ENCODE measurements at regions not wholly inside any gene's neighbourhood (a gene's known extent, or its start where the extent isn't known, plus 50 kb on each side); places are given as distances from the start of the nearest gene placed in this dataset.

DNA sequence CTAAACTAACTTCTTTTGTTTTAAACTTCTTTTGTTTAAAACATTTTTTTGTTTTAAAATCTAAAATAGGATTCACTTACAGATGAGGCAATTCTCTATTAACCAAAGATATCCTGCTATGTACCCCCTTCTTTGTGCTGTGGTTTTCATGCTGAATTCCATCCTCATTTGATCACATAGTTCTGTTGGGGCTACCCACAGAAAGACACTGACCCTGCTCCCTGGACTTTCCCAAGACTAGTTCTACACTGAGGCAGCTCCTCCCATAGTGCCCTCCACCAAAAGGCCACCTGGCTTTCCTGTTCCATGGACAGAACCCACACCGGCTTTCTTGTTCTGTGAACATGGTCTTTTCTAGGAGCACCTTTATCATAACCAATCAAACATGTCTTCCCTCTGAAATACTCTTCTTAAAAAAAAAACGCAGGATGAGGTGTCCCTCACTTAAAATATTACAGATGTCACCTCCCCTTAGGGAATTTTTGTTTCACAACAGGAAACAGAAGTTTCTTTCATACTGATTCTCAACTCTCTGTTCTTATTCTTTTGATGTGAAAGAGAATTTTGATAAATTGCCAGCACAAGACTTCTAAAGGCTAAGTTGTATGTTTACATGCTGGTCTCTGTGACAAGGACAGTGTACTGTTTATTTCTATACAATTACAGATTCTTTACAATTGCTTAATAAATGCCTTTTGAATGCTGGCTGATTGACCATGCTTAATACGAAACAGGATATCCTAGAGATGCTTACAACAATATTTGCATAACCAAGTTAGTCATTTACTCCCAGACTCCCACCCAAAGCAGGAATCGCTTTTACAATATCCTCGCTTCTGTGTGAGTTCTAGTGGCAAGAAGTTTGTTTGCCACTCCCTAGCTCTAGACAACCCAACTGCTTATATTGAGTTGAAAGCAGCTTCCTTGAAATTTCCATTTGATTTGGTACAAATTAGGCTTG lies 300.4 kb downstream of the DTWD2 start:
- no peak for DNase-seq (ENCODE audit: low spot score)

DNA sequence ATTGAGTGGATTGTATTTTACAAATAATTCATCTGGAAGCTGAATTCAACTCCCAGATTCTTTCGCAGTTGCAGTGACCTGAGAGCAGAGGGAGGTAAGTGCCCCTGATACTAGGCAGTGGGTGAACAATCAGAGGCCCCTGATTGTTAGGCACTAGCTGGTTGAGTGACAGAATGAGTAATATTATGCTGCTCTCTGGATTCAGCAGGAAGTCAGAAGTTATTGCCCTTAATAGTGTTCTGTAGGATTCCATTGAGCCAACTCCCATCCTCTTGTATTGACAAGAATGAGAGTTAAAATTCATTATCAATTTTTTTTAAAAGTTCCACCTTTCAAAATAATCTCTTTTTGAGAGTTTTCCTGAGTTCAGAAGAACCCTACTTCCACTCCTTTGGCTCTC lies 301.2 kb downstream of the DTWD2 start:
- DNase-seq (ENCODE audit: low spot score), result no peak

GRCh38 chr5:118681655-118682054 lies 306.7 kb downstream of the DTWD2 start:
- no peak for DNase-seq (ENCODE audit: low spot score)

DNA sequence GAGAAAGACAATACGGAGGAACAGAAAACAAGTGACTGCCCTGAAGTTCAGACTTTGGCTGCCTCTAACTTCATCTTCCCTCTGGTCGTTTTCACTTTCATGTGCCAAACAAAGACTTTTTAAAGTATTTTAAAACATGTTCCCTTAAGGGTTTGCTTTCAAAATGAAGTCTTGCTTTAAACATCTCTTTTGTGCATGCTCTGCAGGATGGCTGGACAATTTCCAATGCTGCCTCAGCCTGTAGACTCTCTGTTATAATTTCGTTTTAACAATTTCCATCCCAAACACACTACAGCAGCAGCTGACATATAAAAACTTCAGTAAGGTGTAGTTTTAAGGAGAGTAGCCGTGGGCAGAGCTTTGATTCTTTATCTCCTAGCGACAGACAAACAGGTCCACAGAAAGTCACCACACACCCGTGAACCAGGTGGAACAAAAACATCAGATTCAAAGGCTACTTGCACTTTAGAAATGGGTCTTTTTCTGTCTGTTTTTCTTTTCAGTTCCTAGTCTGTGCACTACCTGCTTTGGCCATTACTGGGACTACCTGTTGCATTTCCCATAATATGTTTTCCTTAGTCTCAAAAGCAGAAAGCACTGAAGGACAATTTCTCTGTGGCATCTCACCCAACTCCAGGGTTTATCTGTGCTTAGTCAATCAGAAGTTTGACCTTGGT lies 308.9 kb downstream of the DTWD2 start:
- no peak for DNase-seq (ENCODE audit: low spot score)

- no peak for DNase-seq (ENCODE audit: low spot score)
Measured at GRCh38 chr5:118678746-118679145, 309.6 kb downstream of the DTWD2 start.

DNA sequence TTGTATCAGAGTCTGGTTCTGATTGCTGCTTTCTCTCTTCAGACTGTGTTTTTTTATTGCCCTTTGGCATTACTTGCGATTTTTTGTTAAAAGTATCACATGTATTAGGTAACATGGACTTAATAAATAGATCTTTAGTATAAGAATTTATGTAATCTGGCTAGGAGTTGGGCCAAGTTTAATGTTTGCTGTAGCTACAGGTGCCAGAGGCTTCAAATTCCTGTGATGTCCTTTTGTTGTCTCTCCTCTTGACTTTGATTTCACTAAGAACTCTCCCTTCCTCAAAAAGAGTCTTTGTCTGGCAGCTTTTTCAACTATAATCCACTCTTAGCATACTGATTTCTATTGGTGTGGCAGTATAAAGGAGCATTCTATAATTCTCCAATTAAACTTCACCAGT lies 313.1 kb downstream of the DTWD2 start:
- no peak for DNase-seq (ENCODE audit: low spot score)

- DNase-seq (ENCODE audit: low spot score), result no peak
Measured at GRCh38 chr5:118657576-118657975, 330.8 kb downstream of the DTWD2 start.

- DNase-seq (ENCODE audit: low spot score), result no peak
Measured at GRCh38 chr5:118653872-118654271, 334.5 kb downstream of the DTWD2 start.

DNA sequence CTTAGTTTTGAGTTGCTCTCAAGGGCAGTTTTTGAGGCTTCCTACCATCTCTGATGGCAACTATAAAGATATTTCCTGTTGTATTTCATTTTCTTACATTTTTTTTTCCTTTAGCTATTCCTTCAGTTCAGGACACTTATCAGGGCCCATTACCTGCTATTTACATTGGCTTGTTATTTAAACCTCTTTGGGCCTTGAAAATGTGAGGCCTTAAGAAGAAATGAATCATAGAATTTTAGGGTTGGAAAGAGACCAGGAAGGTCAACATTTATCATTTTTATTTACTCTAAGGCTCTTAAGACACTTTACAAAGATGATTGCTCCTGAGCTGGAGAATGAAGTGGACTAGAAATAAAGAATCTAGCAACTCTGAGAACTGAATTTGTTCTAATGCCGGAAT lies 335.2 kb downstream of the DTWD2 start:
- no peak for DNase-seq (ENCODE audit: low spot score)

DNA sequence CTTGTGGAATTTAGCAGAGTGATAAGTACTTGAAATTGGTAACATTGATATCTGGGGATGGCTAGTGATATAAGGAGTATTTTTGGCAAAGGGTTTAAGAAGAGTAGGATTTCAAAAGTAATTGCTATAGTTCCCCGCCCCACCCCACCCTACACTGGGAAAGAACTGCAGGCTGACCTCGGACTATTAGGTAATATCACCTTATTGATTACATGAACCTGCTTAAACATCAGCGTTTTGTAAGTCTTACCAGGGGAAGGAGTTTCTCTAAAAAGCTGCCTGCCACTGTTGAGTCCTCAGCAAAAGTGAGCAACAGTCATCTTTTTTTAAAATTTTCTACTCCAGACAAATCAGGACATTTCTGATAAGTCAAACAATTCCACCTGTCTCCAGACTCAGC lies 337.3 kb downstream of the DTWD2 start:
- no peak for DNase-seq (ENCODE audit: low spot score)

GRCh38 chr5:118647587-118647986 lies 340.8 kb downstream of the DTWD2 start:
- DNase-seq (ENCODE audit: low spot score), result no peak

DNA sequence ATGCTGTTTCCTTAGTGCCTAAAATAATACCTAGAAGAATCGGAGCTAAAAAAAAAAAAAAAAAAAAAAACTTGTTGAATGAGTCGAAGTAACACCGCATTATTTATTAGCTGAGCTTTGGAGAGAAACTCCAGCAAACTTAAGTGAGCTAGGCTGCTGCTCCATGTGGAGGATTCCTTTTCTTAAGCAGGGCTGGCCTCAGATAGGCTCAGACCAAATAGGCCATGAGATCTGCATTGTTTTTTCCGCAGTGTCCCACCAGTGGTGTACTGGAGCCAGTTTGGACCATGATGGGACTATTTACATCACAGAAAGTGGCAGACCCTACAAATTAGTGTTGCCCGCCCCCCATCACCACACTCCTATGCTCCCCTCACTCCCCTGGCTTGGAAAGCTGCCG lies 341.4 kb downstream of the DTWD2 start:
- no peak for DNase-seq (ENCODE audit: low spot score)

DNA sequence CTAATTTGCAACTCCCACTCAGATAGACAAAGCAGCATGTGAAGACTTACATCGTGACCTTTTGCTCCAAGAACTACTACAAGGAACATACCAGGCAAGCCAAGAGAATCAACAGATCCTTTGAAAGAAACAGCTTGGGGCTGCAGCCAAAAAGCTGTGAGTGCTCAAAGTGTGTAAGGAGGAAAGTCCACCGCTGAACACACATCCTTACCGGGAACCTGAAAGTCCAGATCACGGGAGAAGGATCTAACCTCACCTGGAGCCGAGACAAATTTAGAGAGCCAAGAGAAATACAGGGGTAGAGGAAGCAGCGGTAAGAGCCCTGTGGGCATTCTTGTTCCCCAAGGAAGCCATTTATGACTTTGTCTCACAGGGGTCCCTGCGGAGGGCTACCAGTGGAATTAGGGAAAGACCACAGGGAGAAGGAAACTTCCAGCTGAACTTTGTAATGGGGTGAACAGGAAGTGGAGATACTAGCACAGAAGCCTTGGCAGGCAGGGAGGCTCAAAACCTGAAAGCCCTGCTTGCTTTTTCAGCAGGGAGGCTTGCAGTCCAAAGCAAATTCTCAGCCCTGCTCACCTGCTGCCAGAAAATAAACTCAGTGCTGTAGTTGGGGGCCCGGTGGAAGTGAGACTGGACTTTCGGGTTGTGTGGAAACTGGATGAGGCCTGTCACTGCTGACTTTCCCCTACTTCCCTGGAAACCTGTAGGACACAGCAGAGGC lies 350.2 kb downstream of the DTWD2 start:
- no peak for DNase-seq (ENCODE audit: low spot score)

GRCh38 chr5:118628660-118629354 lies 359.5 kb downstream of the DTWD2 start:
- DNase-seq (ENCODE audit: low spot score), result no peak

- no peak for DNase-seq (ENCODE audit: low spot score)
Measured at GRCh38 chr5:118620233-118620632, 368.1 kb downstream of the DTWD2 start.

DNA sequence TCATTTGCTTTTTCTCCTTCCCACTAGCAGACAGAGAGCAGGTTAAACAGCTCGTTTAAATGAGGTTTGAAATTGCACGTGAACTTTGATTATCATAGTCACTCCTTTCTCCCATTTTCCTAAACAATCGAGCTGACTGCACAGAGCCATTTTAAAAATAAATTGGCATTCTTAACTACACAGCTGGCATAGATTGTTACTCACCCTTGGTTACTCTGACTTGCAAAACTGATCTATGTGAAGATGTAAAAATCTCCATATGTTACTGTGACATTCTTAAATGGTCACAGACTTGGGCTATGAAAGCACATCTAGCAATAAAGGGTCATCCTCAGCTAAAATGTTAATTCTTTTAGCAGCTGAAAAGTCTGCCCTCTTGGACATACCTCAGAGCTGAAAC lies 368.5 kb downstream of the DTWD2 start:
- DNase-seq (ENCODE audit: low spot score), result no peak

GRCh38 chr5:118616281-118616680 lies 372.1 kb downstream of the DTWD2 start:
- no peak for DNase-seq (ENCODE audit: low spot score)

- no peak for DNase-seq (ENCODE audit: low spot score)
Measured at GRCh38 chr5:118614731-118615456, 373.5 kb downstream of the DTWD2 start.

DNA sequence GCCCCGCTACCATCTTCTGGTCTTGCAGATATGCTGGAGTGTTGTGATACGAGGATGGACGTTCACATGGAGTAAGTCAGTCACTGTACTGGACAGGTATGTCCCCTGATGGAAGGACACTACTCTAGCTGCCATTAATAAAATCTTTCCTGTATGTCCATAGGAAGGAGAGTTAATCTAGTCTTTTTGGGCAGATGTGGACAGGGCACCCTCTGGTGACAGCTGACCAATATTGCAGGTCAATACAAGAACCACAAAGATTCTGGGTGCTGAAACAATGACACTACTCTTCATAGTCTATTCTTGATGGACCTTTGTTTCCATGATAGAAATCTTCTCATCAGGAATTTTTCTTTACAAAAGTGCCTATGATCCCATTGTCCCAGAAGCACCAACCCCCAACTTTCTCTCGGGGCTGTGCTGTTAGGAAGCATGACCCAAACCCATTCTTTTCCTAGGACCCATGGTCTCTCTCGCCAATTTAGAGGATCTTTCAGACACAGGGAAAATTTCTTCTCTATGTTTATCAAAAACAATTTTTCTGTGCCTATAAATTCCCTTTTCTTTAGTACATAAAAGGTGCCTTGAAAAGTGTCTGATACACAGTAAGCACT lies 376.9 kb downstream of the DTWD2 start:
- no peak for DNase-seq (ENCODE audit: low spot score)

- no peak for DNase-seq (ENCODE audit: low spot score)
Measured at GRCh38 chr5:118606940-118607339, 381.4 kb downstream of the DTWD2 start.

GRCh38 chr5:118605761-118606160 lies 382.6 kb downstream of the DTWD2 start:
- DNase-seq (ENCODE audit: low spot score), result no peak

Measured in CD4-positive, alpha-beta T cell treated with Interleukin-6 at 100 ng/mL for 8 hours (primary cell).